H9 (cell line): ENCODE measurements at regions not wholly inside any gene's neighbourhood (a gene's known extent, or its start where the extent isn't known, plus 50 kb on each side); places are given as distances from the start of the nearest gene placed in this dataset.

Experiments
- DNase-seq: peaks from one replicate; pipeline ENCODE4 v3.0.0-alpha.2; 2017
- H2AFZ ChIP-seq: one replicate; pipeline ENCODE4 v1.6.1; 2013; ENCODE audit warnings: mild to moderate bottlenecking, low read length, control low read depth, moderate library complexity
- H2AK5ac ChIP-seq: 2 replicates; pipeline ENCODE4 v1.6.1; 2013; ENCODE audit warnings: low read length, control low read depth, mixed read lengths; ENCODE audit not compliant: insufficient read length
- H2BK120ac ChIP-seq: one replicate; pipeline ENCODE4 v1.6.1; 2013; ENCODE audit warnings: low read depth, mild to moderate bottlenecking, low read length, control low read depth, inconsistent platforms; ENCODE audit not compliant: poor library complexity, severe bottlenecking
- H2BK12ac ChIP-seq: 2 replicates; pipeline ENCODE4 v1.6.1; 2013; ENCODE audit warnings: low read length, control low read depth, mixed read lengths, low read depth; ENCODE audit not compliant: insufficient read length
- H2BK15ac ChIP-seq: 2 replicates; pipeline ENCODE4 v1.6.1; 2013; ENCODE audit warnings: low read depth, low read length, control low read depth
- H2BK20ac ChIP-seq: one replicate; pipeline ENCODE4 v1.6.1; 2013; ENCODE audit warnings: low read depth, mild to moderate bottlenecking, low read length, control low read depth, inconsistent platforms; ENCODE audit not compliant: poor library complexity, severe bottlenecking
- H2BK5ac ChIP-seq: 2 replicates; pipeline ENCODE4 v1.6.1; 2013; ENCODE audit warnings: low read length, control low read depth, mixed read lengths; ENCODE audit not compliant: insufficient read length
- H3K14ac ChIP-seq: 2 replicates; pipeline ENCODE4 v1.6.1; 2013; ENCODE audit warnings: low read length, control low read depth; ENCODE audit not compliant: insufficient read depth
- H3K18ac ChIP-seq: 2 replicates; pipeline ENCODE4 v1.6.1; 2013; ENCODE audit warnings: low read depth, mild to moderate bottlenecking, mixed read lengths, low read length, control low read depth; ENCODE audit not compliant: insufficient read length
- H3K23ac ChIP-seq: 2 replicates; pipeline ENCODE4 v1.6.1; 2013; ENCODE audit warnings: low read length, control low read depth, mixed read lengths, low read depth; ENCODE audit not compliant: insufficient read length
- H3K23me2 ChIP-seq: 2 replicates; pipeline ENCODE4 v1.6.1; 2013; ENCODE audit warnings: low read depth, mild to moderate bottlenecking, mixed read lengths, low read length, control low read depth; ENCODE audit not compliant: insufficient read length, poor library complexity, severe bottlenecking
- H3K27ac ChIP-seq: 2 replicates; pipeline ENCODE4 v1.5.1; 2013; ENCODE audit warnings: low read length, control low read depth, mixed read lengths, low read depth; ENCODE audit not compliant: insufficient read length
- H3K27me3 ChIP-seq: 2 replicates; pipeline ENCODE4 v1.6.1; 2013; ENCODE audit warnings: low read length, control low read depth, inconsistent platforms; ENCODE audit not compliant: insufficient read depth
- H3K4ac ChIP-seq: 2 replicates; pipeline ENCODE4 v1.6.1; 2013; ENCODE audit warnings: low read depth, mild to moderate bottlenecking, control low read depth, inconsistent platforms, low read length, moderate library complexity
- H3K4me1 ChIP-seq: 2 replicates; pipeline ENCODE4 v1.6.1; 2013; ENCODE audit warnings: low read length, control low read depth, inconsistent platforms; ENCODE audit not compliant: insufficient read depth
- H3K4me2 ChIP-seq: 2 replicates; pipeline ENCODE4 v1.6.1; 2013; ENCODE audit warnings: low read length, control low read depth, mixed read lengths; ENCODE audit not compliant: insufficient read length, insufficient read depth
- H3K56ac ChIP-seq: 2 replicates; pipeline ENCODE4 v1.6.1; 2013; ENCODE audit warnings: low read depth, mild to moderate bottlenecking, mixed read lengths, low read length, control low read depth; ENCODE audit not compliant: insufficient read length
- H3K79me1 ChIP-seq: 2 replicates; pipeline ENCODE4 v1.6.1; 2013; ENCODE audit warnings: low read depth, mild to moderate bottlenecking, moderate library complexity, low read length, control low read depth, inconsistent platforms; ENCODE audit not compliant: insufficient read depth, poor library complexity, severe bottlenecking
- H3K79me2 ChIP-seq: 2 replicates; pipeline ENCODE4 v1.6.1; 2013; ENCODE audit warnings: low read length, control low read depth, inconsistent platforms; ENCODE audit not compliant: insufficient read depth
- H3K9ac ChIP-seq: 2 replicates; pipeline ENCODE4 v1.6.1; 2013; ENCODE audit warnings: low read length, control low read depth, mixed read lengths; ENCODE audit not compliant: insufficient read length; ENCODE audit errors: extremely low read depth
- H3K9me3 ChIP-seq: one replicate; pipeline ENCODE4 v1.6.1; 2013; ENCODE audit warnings: low read depth, low read length, inconsistent platforms; ENCODE audit not compliant: control insufficient read depth
- H3T11ph ChIP-seq: one replicate; pipeline ENCODE4 v1.6.1; 2013; ENCODE audit warnings: mild to moderate bottlenecking, low read length, control low read depth, inconsistent platforms
- H4K20me1 ChIP-seq: one replicate; pipeline ENCODE4 v1.6.1; 2013; ENCODE audit not compliant: control insufficient read depth, insufficient read length, insufficient read depth
- H4K5ac ChIP-seq: 2 replicates; pipeline ENCODE4 v1.6.1; 2013; ENCODE audit warnings: low read depth, mild to moderate bottlenecking, mixed read lengths, low read length, control low read depth; ENCODE audit not compliant: insufficient read length
- H4K8ac ChIP-seq: replicated peaks from 2 replicates; pipeline ENCODE4 v1.6.1; 2013; ENCODE audit warnings: low read length, control low read depth, mixed read lengths, low read depth; ENCODE audit not compliant: insufficient read length
- H4K91ac ChIP-seq: 2 replicates; pipeline ENCODE4 v1.6.1; 2013; ENCODE audit warnings: low read depth, mild to moderate bottlenecking, moderate library complexity, mixed read lengths, low read length, control low read depth; ENCODE audit not compliant: insufficient read length
- H3K27ac Mint-ChIP-seq, 3 experiments: 2 replicates in 2 of 3; 3 replicates in 1 of 3; pipeline ENCODE4 v1.8.0; 2020 to 2021; ENCODE audit warnings: mixed read lengths in 3 of 3, mild to moderate bottlenecking in 1 of 3, moderate library complexity in 1 of 3
- H3K27me3 Mint-ChIP-seq: 2 replicates; pipeline ENCODE4 v1.8.0; 2021; ENCODE audit warnings: low read depth, mild to moderate bottlenecking, moderate library complexity, mixed read lengths
- H3K36me3 Mint-ChIP-seq, 3 experiments: 2 replicates in 2 of 3; 3 replicates in 1 of 3; pipeline ENCODE4 v1.8.0; 2020 to 2021; ENCODE audit warnings: low read depth in 3 of 3, mixed read lengths in 3 of 3; ENCODE audit not compliant: insufficient read depth in 1 of 3
- H3K4me1 Mint-ChIP-seq, 2 experiments: 2 replicates each; pipeline ENCODE4 v1.8.0; 2020; ENCODE audit warnings: mixed read lengths in 2 of 2
- H3K4me3 Mint-ChIP-seq, 2 experiments: 2 replicates in 1 of 2; 3 replicates in 1 of 2; pipeline ENCODE4 v1.8.0; 2020 to 2021; ENCODE audit warnings: mild to moderate bottlenecking in 2 of 2, mixed read lengths in 2 of 2, moderate library complexity in 1 of 2
- H3K9me3 Mint-ChIP-seq, 2 experiments: 2 replicates in 1 of 2; 3 replicates in 1 of 2; pipeline ENCODE4 v1.8.0; 2020; ENCODE audit warnings: mild to moderate bottlenecking in 2 of 2, mixed read lengths in 2 of 2, moderate library complexity in 1 of 2
- WGBS: extraction: QIAGEN DNeasy Blood & Tissue Kit; methylation state at CpG from one replicate; pipeline ENCODE4 v1.1.7; 2013; ENCODE audit warnings: missing lambda C conversion rate, low lambda C conversion rate, mixed read lengths; ENCODE audit not compliant: insufficient read length; ENCODE audit errors: extremely low coverage; 5-methylcytosine and 5-hydroxymethylcytosine counted together
- TF ChIP-seq, protein P1 (sequence below): fragments of 200-600 bp; sonication (generic); conservative IDR thresholded peaks from 3 replicates; pipeline ENCODE4 v1.8.0; 2021; ENCODE audit warnings: antibody characterized with exemption, mild to moderate bottlenecking

DNA sequence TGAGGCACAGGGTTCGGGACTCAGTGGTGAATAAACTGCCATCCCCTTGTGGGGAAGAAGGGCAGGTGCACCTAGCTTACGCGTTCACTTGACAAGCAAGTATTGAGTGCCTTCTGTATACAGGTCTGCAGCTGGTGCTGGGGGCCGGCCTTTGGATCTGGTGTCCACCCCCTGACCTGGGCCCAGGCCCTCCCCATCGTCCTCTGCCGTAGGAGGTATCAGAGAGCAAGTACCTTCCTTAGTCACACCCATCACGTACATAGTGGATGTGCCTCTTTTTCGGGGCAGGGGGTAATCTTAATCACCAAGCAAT is 53.3 kb downstream of the SMIM38 start:
- H2AFZ ChIP-seq, result no peak overlapping the region
- no peak overlapping the region for H3T11ph ChIP-seq
- H3K14ac ChIP-seq, result no peak overlapping the region
- H3K27ac ChIP-seq, result no peak overlapping the region
- no peak overlapping the region for H3K4ac ChIP-seq
- H4K20me1 ChIP-seq, result no peaks in the 10 kb centered on the region
- no peaks in the 10 kb centered on the region for H3K27me3 ChIP-seq
- no peak overlapping the region for H3K56ac ChIP-seq
- Mint-ChIP-seq H3K27me3 (peaks cover 11% of the 10 kb centered on the region), H3K27ac (no peak overlapping the region; a peak in 1 of 7 replicates), H3K9me3 (peaks cover 0 to 3% of the 10 kb centered on the region in 2 experiments; a peak in 3 of 5 replicates), H3K36me3 (no peaks in the 10 kb centered on the region; a peak in 1 of 7 replicates), H3K4me3 (no peak overlapping the region), H3K4me1 (peaks cover 0 to 6% of the 10 kb centered on the region in 2 experiments; a peak in 2 of 4 replicates)
- H3K9me3 ChIP-seq, result no peaks in the 10 kb centered on the region
- no peak overlapping the region for H4K5ac ChIP-seq
- no peaks in the 10 kb centered on the region for H3K4me1 ChIP-seq
- H2BK15ac ChIP-seq, result no peak overlapping the region
- no peak overlapping the region for H2BK5ac ChIP-seq
- H3K23me2 ChIP-seq, result no peaks in the 10 kb centered on the region
- DNase-seq, result no peak
- no peak overlapping the region for H2BK12ac ChIP-seq
- no peaks in the 10 kb centered on the region for H3K79me2 ChIP-seq
- no peak overlapping the region for H2AK5ac ChIP-seq
- H4K91ac ChIP-seq, result no peak overlapping the region
- H3K4me2 ChIP-seq, result no peak overlapping the region
- WGBS, result no CpG with 5 or more reads among the region's 8 CpGs
- TF ChIP-seq, protein P1, sequence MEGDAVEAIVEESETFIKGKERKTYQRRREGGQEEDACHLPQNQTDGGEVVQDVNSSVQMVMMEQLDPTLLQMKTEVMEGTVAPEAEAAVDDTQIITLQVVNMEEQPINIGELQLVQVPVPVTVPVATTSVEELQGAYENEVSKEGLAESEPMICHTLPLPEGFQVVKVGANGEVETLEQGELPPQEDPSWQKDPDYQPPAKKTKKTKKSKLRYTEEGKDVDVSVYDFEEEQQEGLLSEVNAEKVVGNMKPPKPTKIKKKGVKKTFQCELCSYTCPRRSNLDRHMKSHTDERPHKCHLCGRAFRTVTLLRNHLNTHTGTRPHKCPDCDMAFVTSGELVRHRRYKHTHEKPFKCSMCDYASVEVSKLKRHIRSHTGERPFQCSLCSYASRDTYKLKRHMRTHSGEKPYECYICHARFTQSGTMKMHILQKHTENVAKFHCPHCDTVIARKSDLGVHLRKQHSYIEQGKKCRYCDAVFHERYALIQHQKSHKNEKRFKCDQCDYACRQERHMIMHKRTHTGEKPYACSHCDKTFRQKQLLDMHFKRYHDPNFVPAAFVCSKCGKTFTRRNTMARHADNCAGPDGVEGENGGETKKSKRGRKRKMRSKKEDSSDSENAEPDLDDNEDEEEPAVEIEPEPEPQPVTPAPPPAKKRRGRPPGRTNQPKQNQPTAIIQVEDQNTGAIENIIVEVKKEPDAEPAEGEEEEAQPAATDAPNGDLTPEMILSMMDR, result peak; percentile 29; the same call in 2 of the 3 replicates
- H2BK20ac ChIP-seq, result no peak overlapping the region
- no peak overlapping the region for H2BK120ac ChIP-seq
- no peak overlapping the region for H3K23ac ChIP-seq
- H4K8ac ChIP-seq, result no peak overlapping the region
- no peaks in the 10 kb centered on the region for H3K79me1 ChIP-seq
- no peak overlapping the region for H3K18ac ChIP-seq
- H3K9ac ChIP-seq, result no peak overlapping the region
